Transverse colon (tissue), 3 donors: ENCODE measurements at regions not wholly inside any gene's neighbourhood (a gene's known extent, or its start where the extent isn't known, plus 50 kb on each side); places are given as distances from the start of the nearest gene placed in this dataset.

Experiments used
- CTCF ChIP-seq, 5 experiments: fragments of 200-600 bp in 3 of 5; fragments of 450-650 bp in 2 of 5; sonication (generic) in 3 of 5; IDR thresholded peaks; 1 replicate in 2 of 5; 2 replicates in 3 of 5; pipeline ENCODE4 v1.5.1; 2016 to 2017; ENCODE audit warnings: antibody characterized with exemption in 5 of 5, inconsistent platforms in 3 of 5, mild to moderate bottlenecking in 2 of 5, moderate library complexity in 1 of 5
- POLR2A ChIP-seq: fragments of 450-650 bp; IDR thresholded peaks from one replicate; pipeline ENCODE4 v1.6.1; 2016; ENCODE audit warnings: antibody characterized with exemption, mild to moderate bottlenecking, moderate library complexity

GRCh38 chr5:116814626-116815385, 240.2 kb upstream of the SEMA6A start:
- no peak for TF ChIP-seq POLR2A
- no peak for TF ChIP-seq CTCF (IDR thresholded peaks at IDR 0.05)
